ENCODE measurements at regions not wholly inside any gene's neighbourhood (a gene's known extent, or its start where the extent isn't known, plus 50 kb on each side); places are given as distances from the start of the nearest gene placed in this dataset.

GRCh38 chr12:28941248-28941647 is 207.8 kb upstream of the FAR2 start:
- no peak for DNase-seq

GRCh38 chr12:28946361-28946760 is 202.7 kb upstream of the FAR2 start:
- no peak for DNase-seq

GRCh38 chr12:28948685-28949084 is 200.4 kb upstream of the FAR2 start:
- no peak for DNase-seq

GRCh38 chr12:28949184-28949583 is 199.9 kb upstream of the FAR2 start:
- no peak for DNase-seq

GRCh38 chr12:28950049-28950448 is 199.0 kb upstream of the FAR2 start:
- DNase-seq, result no peak

- no peak for DNase-seq
Observed at GRCh38 chr12:28951935-28952334, 197.1 kb upstream of the FAR2 start.

GRCh38 chr12:28954333-28954732 is 194.7 kb upstream of the FAR2 start:
- peak; percentile 50 for DNase-seq

GRCh38 chr12:28955491-28955890 is 193.6 kb upstream of the FAR2 start:
- no peak for DNase-seq

GRCh38 chr12:28955931-28956330 is 193.1 kb upstream of the FAR2 start:
- no peak for DNase-seq

- no peak for DNase-seq
Observed at GRCh38 chr12:28958553-28959195, 190.4 kb upstream of the FAR2 start.

GRCh38 chr12:28961948-28962384 is 187.1 kb upstream of the FAR2 start:
- no peak for DNase-seq

GRCh38 chr12:28963554-28963953 is 185.5 kb upstream of the FAR2 start:
- peak; percentile 17 for DNase-seq

GRCh38 chr12:28966046-28966780 is 182.9 kb upstream of the FAR2 start:
- DNase-seq, result peak; percentile 84

- DNase-seq, result no peak
Observed at GRCh38 chr12:28967426-28967825, 181.7 kb upstream of the FAR2 start.

GRCh38 chr12:28973491-28973890 is 175.6 kb upstream of the FAR2 start:
- no peak for DNase-seq

GRCh38 chr12:28974166-28974565 is 174.9 kb upstream of the FAR2 start:
- DNase-seq, result no peak

- no peak for DNase-seq
Observed at GRCh38 chr12:28974883-28975282, 174.2 kb upstream of the FAR2 start.

- no peak for DNase-seq
Observed at GRCh38 chr12:28975564-28976340, 173.3 kb upstream of the FAR2 start.

GRCh38 chr12:28980436-28980835 is 168.6 kb upstream of the FAR2 start:
- no peak for DNase-seq

GRCh38 chr12:28987538-28988324 is 161.3 kb upstream of the FAR2 start:
- no peak for DNase-seq

- no peak for DNase-seq
Observed at GRCh38 chr12:28988325-28988704, 160.8 kb upstream of the FAR2 start.

GRCh38 chr12:28991626-28992025 is 157.5 kb upstream of the FAR2 start:
- DNase-seq, result no peak

GRCh38 chr12:28993720-28994119 is 155.4 kb upstream of the FAR2 start:
- DNase-seq, result no peak
